Neural progenitor cell (in vitro differentiated cells): ENCODE measurements at regions not wholly inside any gene's neighbourhood (a gene's known extent, or its start where the extent isn't known, plus 50 kb on each side); places are given as distances from the start of the nearest gene placed in this dataset.

ENCODE experiments used
- EZH2 ChIP-seq: fragments of 200-600 bp; sonication (generic); IDR thresholded peaks from 2 replicates; pipeline ENCODE4 v1.6.1; 2017; ENCODE audit warnings: antibody characterized with exemption, mild to moderate bottlenecking, moderate library complexity
- EZH2phosphoT487 ChIP-seq: fragments of 200-600 bp; sonication (generic); IDR thresholded peaks from 2 replicates; pipeline ENCODE4 v1.6.1; 2017; ENCODE audit warnings: antibody characterized with exemption
- TF ChIP-seq, protein P1 (sequence below): fragments of 200-600 bp; sonication (generic); IDR thresholded peaks from 2 replicates; pipeline ENCODE4 v1.5.1; 2017; ENCODE audit warnings: antibody characterized with exemption, mild to moderate bottlenecking

- TF ChIP-seq, protein P1, sequence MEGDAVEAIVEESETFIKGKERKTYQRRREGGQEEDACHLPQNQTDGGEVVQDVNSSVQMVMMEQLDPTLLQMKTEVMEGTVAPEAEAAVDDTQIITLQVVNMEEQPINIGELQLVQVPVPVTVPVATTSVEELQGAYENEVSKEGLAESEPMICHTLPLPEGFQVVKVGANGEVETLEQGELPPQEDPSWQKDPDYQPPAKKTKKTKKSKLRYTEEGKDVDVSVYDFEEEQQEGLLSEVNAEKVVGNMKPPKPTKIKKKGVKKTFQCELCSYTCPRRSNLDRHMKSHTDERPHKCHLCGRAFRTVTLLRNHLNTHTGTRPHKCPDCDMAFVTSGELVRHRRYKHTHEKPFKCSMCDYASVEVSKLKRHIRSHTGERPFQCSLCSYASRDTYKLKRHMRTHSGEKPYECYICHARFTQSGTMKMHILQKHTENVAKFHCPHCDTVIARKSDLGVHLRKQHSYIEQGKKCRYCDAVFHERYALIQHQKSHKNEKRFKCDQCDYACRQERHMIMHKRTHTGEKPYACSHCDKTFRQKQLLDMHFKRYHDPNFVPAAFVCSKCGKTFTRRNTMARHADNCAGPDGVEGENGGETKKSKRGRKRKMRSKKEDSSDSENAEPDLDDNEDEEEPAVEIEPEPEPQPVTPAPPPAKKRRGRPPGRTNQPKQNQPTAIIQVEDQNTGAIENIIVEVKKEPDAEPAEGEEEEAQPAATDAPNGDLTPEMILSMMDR: no peak
- TF ChIP-seq EZH2 (no peak), EZH2phosphoT487 (no peak)
Observed at GRCh38 chr2:209314653-209315052, 109.2 kb upstream of the MAP2 start.
